WTC11 (cell line): ENCODE measurements at regions not wholly inside any gene's neighbourhood (a gene's known extent, or its start where the extent isn't known, plus 50 kb on each side); places are given as distances from the start of the nearest gene placed in this dataset.

ENCODE experiments used
- ATAC-seq: fragments of 200-7000 bp; cut with Tn5 transposase; 2 replicates; pipeline ENCODE4 v1.10.0; 2021; ENCODE audit warnings: mild to moderate bottlenecking, moderate library complexity
- CTCF ChIA-PET: fragments of 300-600 bp; sonication (Branson Sonifier 250); formaldehyde crosslinking; loops from one replicate; lab custom pipeline; 2021; ENCODE audit warnings: antibody characterized with exemption; lab: Charles Lee
- POLR2A ChIA-PET: fragments of 350-600 bp; sonication (Branson Sonifier 250); formaldehyde crosslinking; loops from one replicate; lab custom pipeline; 2021; ENCODE audit warnings: antibody characterized with exemption; lab: Charles Lee
- DNase-seq: peaks from one replicate; pipeline ENCODE4 v3.0.0; 2021; ENCODE audit warnings: low spot score
- H3K27ac Mint-ChIP-seq: 2 replicates; pipeline ENCODE4 v1.8.0; 2021; ENCODE audit warnings: mixed read lengths
- H3K27me3 Mint-ChIP-seq: 2 replicates; pipeline ENCODE4 v1.8.0; 2021; ENCODE audit warnings: low read depth, mild to moderate bottlenecking, moderate library complexity, mixed read lengths
- H3K36me3 Mint-ChIP-seq: 2 replicates; pipeline ENCODE4 v1.8.0; 2021; ENCODE audit warnings: mixed read lengths
- H3K4me1 Mint-ChIP-seq: 2 replicates; pipeline ENCODE4 v1.8.0; 2022; ENCODE audit warnings: mixed read lengths
- H3K4me3 Mint-ChIP-seq: 2 replicates; pipeline ENCODE4 v1.8.0; 2021; ENCODE audit warnings: mild to moderate bottlenecking, moderate library complexity, mixed read lengths
- H3K9me3 Mint-ChIP-seq: 2 replicates; pipeline ENCODE4 v1.8.0; 2021; ENCODE audit warnings: mixed read lengths
- ZNF138 ChIP-seq: sonication (generic); formaldehyde crosslinking; conservative IDR thresholded peaks from 2 replicates; pipeline ENCODE4 v1.8.1; 2022; ENCODE audit warnings: mild to moderate bottlenecking, moderate library complexity, missing genetic modification reagents
- ZNF423 ChIP-seq: fragments of 250-450 bp; sonication (Bioruptor Pico); IDR thresholded peaks from 2 replicates; pipeline ENCODE4 v2.1.2; 2022; ENCODE audit warnings: mild to moderate bottlenecking, moderate library complexity
- TF ChIP-seq, protein P1 (sequence below): sonication (generic); formaldehyde crosslinking; conservative IDR thresholded peaks from 2 replicates; pipeline ENCODE4 v1.8.1; 2022; ENCODE audit warnings: mild to moderate bottlenecking, missing genetic modification reagents
- TF ChIP-seq, protein P2 (sequence below): sonication (generic); formaldehyde crosslinking; IDR thresholded peaks from 2 replicates; pipeline ENCODE4 v1.8.1; 2023; ENCODE audit warnings: mild to moderate bottlenecking, missing genetic modification reagents
- TF ChIP-seq, protein P3 (sequence below): fragments of 250-450 bp; sonication (Bioruptor Pico); IDR thresholded peaks from 2 replicates; pipeline ENCODE4 v2.1.2; 2022; ENCODE audit warnings: mild to moderate bottlenecking, moderate library complexity
- TF ChIP-seq, protein P4 (sequence below): fragments of 250-450 bp; sonication (Bioruptor Pico); IDR thresholded peaks from 2 replicates; pipeline ENCODE4 v1.9.0; 2021; ENCODE audit warnings: mild to moderate bottlenecking
- TF ChIP-seq, protein P5 (sequence below): sonication (generic); formaldehyde crosslinking; IDR thresholded peaks from 2 replicates; pipeline ENCODE4 v1.8.0; 2022; ENCODE audit warnings: mild to moderate bottlenecking, missing genetic modification reagents
- TF ChIP-seq, protein P6 (sequence below): sonication (generic); formaldehyde crosslinking; IDR thresholded peaks from 2 replicates; pipeline ENCODE4 v1.8.1; 2022; ENCODE audit warnings: low read depth, missing genetic modification reagents, borderline replicate concordance
- TF ChIP-seq, protein P7 (sequence below): sonication (generic); formaldehyde crosslinking; conservative IDR thresholded peaks from 2 replicates; pipeline ENCODE4 v1.8.1; 2023; ENCODE audit warnings: mild to moderate bottlenecking, low read depth, missing genetic modification reagents, moderate library complexity
- TF ChIP-seq, protein P8 (sequence below): sonication (generic); formaldehyde crosslinking; IDR thresholded peaks from 2 replicates; pipeline ENCODE4 v1.8.0; 2022; ENCODE audit warnings: mild to moderate bottlenecking, missing genetic modification reagents
- TF ChIP-seq, protein P9 (sequence below): sonication (generic); formaldehyde crosslinking; IDR thresholded peaks from 2 replicates; pipeline ENCODE4 v1.8.0; 2022; ENCODE audit warnings: mild to moderate bottlenecking, missing genetic modification reagents

DNA sequence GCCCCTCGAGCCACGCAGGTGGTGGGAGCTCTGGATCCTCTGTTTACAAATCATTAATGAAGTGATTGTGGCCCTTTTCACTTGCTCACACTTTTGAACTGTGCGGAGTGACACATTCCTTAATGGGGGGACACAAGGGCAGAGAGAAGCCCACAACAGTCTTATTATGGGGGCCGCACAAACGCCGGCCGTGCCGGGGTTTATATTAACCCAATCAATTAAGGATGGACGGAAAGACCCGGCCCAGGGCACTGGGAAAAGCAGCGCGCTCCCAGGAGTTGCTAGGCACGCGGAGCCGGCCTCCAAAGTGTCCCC, 634.8 kb downstream of the IRX1 start:
- Mint-ChIP-seq H3K4me1 (peaks cover 25% of the 10 kb centered on the region), H3K27me3 (peaks cover 16% of the 10 kb centered on the region), H3K4me3 (no peak overlapping the region), H3K36me3 (peaks cover 14% of the 10 kb centered on the region), H3K27ac (no peak overlapping the region), H3K9me3 (peaks cover 16% of the 10 kb centered on the region)
- DNase-seq (no peak), ATAC-seq (peak; percentile 24; the same call in 1 of the 2 replicates)
- TF ChIP-seq, protein P1, sequence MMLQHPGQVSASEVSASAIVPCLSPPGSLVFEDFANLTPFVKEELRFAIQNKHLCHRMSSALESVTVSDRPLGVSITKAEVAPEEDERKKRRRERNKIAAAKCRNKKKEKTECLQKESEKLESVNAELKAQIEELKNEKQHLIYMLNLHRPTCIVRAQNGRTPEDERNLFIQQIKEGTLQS (CRISPR knock-in tag), result no peak
- TF ChIP-seq, protein P2, sequence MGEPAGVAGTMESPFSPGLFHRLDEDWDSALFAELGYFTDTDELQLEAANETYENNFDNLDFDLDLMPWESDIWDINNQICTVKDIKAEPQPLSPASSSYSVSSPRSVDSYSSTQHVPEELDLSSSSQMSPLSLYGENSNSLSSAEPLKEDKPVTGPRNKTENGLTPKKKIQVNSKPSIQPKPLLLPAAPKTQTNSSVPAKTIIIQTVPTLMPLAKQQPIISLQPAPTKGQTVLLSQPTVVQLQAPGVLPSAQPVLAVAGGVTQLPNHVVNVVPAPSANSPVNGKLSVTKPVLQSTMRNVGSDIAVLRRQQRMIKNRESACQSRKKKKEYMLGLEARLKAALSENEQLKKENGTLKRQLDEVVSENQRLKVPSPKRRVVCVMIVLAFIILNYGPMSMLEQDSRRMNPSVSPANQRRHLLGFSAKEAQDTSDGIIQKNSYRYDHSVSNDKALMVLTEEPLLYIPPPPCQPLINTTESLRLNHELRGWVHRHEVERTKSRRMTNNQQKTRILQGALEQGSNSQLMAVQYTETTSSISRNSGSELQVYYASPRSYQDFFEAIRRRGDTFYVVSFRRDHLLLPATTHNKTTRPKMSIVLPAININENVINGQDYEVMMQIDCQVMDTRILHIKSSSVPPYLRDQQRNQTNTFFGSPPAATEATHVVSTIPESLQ (CRISPR knock-in tag), result no peak
- TF ChIP-seq, protein P3, sequence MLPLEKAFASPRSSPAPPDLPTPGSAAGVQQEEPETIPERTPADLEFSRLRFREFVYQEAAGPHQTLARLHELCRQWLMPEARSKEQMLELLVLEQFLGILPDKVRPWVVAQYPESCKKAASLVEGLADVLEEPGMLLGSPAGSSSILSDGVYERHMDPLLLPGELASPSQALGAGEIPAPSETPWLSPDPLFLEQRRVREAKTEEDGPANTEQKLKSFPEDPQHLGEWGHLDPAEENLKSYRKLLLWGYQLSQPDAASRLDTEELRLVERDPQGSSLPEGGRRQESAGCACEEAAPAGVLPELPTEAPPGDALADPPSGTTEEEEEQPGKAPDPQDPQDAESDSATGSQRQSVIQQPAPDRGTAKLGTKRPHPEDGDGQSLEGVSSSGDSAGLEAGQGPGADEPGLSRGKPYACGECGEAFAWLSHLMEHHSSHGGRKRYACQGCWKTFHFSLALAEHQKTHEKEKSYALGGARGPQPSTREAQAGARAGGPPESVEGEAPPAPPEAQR (CRISPR knock-in tag), result no peak
- TF ChIP-seq, protein P4, sequence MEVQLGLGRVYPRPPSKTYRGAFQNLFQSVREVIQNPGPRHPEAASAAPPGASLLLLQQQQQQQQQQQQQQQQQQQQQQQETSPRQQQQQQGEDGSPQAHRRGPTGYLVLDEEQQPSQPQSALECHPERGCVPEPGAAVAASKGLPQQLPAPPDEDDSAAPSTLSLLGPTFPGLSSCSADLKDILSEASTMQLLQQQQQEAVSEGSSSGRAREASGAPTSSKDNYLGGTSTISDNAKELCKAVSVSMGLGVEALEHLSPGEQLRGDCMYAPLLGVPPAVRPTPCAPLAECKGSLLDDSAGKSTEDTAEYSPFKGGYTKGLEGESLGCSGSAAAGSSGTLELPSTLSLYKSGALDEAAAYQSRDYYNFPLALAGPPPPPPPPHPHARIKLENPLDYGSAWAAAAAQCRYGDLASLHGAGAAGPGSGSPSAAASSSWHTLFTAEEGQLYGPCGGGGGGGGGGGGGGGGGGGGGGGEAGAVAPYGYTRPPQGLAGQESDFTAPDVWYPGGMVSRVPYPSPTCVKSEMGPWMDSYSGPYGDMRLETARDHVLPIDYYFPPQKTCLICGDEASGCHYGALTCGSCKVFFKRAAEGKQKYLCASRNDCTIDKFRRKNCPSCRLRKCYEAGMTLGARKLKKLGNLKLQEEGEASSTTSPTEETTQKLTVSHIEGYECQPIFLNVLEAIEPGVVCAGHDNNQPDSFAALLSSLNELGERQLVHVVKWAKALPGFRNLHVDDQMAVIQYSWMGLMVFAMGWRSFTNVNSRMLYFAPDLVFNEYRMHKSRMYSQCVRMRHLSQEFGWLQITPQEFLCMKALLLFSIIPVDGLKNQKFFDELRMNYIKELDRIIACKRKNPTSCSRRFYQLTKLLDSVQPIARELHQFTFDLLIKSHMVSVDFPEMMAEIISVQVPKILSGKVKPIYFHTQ (CRISPR knock-in tag), result no peak
- TF ChIP-seq, protein P5, sequence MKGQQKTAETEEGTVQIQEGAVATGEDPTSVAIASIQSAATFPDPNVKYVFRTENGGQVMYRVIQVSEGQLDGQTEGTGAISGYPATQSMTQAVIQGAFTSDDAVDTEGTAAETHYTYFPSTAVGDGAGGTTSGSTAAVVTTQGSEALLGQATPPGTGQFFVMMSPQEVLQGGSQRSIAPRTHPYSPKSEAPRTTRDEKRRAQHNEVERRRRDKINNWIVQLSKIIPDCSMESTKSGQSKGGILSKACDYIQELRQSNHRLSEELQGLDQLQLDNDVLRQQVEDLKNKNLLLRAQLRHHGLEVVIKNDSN (CRISPR knock-in tag), result no peak
- TF ChIP-seq, protein P6, sequence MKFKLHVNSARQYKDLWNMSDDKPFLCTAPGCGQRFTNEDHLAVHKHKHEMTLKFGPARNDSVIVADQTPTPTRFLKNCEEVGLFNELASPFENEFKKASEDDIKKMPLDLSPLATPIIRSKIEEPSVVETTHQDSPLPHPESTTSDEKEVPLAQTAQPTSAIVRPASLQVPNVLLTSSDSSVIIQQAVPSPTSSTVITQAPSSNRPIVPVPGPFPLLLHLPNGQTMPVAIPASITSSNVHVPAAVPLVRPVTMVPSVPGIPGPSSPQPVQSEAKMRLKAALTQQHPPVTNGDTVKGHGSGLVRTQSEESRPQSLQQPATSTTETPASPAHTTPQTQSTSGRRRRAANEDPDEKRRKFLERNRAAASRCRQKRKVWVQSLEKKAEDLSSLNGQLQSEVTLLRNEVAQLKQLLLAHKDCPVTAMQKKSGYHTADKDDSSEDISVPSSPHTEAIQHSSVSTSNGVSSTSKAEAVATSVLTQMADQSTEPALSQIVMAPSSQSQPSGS (CRISPR knock-in tag), result no peak
- TF ChIP-seq ZNF138 (CRISPR knock-in tag) (no peak), ZNF423 (CRISPR knock-in tag) (no peak)
- TF ChIP-seq, protein P7, sequence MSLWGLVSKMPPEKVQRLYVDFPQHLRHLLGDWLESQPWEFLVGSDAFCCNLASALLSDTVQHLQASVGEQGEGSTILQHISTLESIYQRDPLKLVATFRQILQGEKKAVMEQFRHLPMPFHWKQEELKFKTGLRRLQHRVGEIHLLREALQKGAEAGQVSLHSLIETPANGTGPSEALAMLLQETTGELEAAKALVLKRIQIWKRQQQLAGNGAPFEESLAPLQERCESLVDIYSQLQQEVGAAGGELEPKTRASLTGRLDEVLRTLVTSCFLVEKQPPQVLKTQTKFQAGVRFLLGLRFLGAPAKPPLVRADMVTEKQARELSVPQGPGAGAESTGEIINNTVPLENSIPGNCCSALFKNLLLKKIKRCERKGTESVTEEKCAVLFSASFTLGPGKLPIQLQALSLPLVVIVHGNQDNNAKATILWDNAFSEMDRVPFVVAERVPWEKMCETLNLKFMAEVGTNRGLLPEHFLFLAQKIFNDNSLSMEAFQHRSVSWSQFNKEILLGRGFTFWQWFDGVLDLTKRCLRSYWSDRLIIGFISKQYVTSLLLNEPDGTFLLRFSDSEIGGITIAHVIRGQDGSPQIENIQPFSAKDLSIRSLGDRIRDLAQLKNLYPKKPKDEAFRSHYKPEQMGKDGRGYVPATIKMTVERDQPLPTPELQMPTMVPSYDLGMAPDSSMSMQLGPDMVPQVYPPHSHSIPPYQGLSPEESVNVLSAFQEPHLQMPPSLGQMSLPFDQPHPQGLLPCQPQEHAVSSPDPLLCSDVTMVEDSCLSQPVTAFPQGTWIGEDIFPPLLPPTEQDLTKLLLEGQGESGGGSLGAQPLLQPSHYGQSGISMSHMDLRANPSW (CRISPR knock-in tag), result no peak
- CTCF ChIA-PET, result interaction anchor here (0.7 to 1.3 kb wide), 2 partner anchors 8 to 404 kb away, joined by 3 read pairs; no protein-coding TSS in a partner anchor
- POLR2A ChIA-PET, result no interaction called here

DNA sequence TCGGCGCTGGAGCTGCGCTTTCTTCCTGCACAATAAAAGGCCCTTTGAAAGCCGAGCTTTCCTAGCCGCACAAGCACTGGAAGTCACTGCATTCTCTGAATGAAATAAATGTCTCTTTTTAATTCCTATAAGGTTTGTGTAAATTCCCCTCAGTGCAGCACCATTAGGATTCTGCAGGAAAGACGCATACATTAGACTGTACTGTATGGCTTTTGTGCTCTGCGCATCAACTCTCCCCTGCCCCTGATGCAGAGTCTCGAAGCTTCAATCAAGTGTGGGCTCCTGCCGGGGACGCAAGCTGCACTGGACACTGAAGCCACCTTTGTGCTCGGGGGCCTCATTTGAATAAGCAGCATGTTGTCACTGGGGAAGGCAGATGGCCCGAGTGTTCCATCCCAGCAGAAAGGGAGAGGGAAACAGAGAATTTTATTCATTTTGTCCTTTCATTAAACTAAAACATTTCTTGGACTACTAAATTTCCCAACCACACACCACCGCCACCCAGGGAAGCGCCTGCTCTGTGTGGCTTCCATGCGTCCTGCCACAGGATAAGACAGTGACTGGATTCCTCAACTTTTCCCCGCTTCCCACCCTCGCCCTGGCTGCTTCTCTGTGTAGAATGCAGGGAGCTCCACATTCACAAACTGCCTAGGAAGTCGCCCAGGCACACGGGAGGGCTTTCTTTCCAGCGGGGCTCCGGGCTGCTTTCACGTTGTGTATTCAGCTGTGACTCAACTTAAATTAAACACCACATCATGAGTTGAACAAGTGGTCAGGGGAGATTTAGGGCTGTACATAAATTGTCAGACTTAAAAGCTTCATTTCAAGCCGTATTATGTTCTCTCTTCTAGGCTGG, 635.4 kb downstream of the IRX1 start:
- TF ChIP-seq, protein P8, sequence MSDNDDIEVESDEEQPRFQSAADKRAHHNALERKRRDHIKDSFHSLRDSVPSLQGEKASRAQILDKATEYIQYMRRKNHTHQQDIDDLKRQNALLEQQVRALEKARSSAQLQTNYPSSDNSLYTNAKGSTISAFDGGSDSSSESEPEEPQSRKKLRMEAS (CRISPR knock-in tag), result 0 out of 2 replicates have a peak, but pooled peaks have one; percentile 31
- TF ChIP-seq, protein P9, sequence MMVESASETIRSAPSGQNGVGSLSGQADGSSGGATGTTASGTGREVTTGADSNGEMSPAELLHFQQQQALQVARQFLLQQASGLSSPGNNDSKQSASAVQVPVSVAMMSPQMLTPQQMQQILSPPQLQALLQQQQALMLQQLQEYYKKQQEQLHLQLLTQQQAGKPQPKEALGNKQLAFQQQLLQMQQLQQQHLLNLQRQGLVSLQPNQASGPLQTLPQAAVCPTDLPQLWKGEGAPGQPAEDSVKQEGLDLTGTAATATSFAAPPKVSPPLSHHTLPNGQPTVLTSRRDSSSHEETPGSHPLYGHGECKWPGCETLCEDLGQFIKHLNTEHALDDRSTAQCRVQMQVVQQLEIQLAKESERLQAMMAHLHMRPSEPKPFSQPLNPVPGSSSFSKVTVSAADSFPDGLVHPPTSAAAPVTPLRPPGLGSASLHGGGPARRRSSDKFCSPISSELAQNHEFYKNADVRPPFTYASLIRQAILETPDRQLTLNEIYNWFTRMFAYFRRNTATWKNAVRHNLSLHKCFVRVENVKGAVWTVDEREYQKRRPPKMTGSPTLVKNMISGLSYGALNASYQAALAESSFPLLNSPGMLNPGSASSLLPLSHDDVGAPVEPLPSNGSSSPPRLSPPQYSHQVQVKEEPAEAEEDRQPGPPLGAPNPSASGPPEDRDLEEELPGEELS (CRISPR knock-in tag), result no peak
- peaks cover 16% of the 10 kb centered on the region for H3K9me3 Mint-ChIP-seq
- POLR2A ChIA-PET, result no interaction called here
- H3K4me1 Mint-ChIP-seq, result peaks cover 22% of the 10 kb centered on the region
- H3K27ac Mint-ChIP-seq, result no peak overlapping the region
- peaks cover 16% of the 10 kb centered on the region for H3K27me3 Mint-ChIP-seq
- peaks cover 14% of the 10 kb centered on the region for H3K36me3 Mint-ChIP-seq
- CTCF ChIA-PET, result interaction anchor here (0.7 to 1.3 kb wide), 3 partner anchors 9 to 404 kb away, joined by 3 read pairs; no protein-coding TSS in a partner anchor
- H3K4me3 Mint-ChIP-seq, result no peak overlapping the region
- ATAC-seq, result peak; percentile 61
- DNase-seq, result peak; percentile 19
